ENCODE measurements at regions not wholly inside any gene's neighbourhood (a gene's known extent, or its start where the extent isn't known, plus 50 kb on each side); places are given as distances from the start of the nearest gene placed in this dataset.

DNA sequence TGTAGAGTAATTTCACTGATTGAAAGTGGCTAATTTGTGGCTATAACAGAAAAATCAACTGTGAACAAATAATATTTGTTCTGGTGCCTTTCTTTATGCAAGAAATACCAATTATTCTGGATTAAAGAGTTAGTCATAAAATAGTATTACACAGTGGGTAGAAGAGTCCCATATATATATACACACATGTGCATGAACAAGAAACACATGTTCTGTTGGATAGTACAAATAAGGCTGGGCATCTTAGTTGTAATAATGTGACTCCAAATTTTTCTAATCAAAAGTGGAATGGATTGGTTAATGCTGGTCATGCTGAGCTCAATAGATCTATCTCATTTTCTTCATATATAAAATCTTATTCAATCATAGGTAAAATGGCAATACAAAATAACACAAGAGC, 179.4 kb downstream of the OGFRL1 start:
- Histone ChIP-seq H3K9me3 (no peaks in the 10 kb centered on the region), H3K36me3 (no peaks in the 10 kb centered on the region), H3K4me1 (peaks cover 5 to 12% of the 10 kb centered on the region in 2 donors), H3K27me3 (no peaks in the 10 kb centered on the region), H3K4me3 (replicated peaks in 1 of 3) (no peak overlapping the region), H3K27ac (peak overlapping the region in 2 of 3 donors; percentile 37 to 73)
- DNase-seq, result no peak
- intact Hi-C loops (cut with DNase I), result no loop called here
- TF ChIP-seq POLR2A (IDR thresholded peaks at IDR 0.05), result no peak
- TF ChIP-seq, protein P1, sequence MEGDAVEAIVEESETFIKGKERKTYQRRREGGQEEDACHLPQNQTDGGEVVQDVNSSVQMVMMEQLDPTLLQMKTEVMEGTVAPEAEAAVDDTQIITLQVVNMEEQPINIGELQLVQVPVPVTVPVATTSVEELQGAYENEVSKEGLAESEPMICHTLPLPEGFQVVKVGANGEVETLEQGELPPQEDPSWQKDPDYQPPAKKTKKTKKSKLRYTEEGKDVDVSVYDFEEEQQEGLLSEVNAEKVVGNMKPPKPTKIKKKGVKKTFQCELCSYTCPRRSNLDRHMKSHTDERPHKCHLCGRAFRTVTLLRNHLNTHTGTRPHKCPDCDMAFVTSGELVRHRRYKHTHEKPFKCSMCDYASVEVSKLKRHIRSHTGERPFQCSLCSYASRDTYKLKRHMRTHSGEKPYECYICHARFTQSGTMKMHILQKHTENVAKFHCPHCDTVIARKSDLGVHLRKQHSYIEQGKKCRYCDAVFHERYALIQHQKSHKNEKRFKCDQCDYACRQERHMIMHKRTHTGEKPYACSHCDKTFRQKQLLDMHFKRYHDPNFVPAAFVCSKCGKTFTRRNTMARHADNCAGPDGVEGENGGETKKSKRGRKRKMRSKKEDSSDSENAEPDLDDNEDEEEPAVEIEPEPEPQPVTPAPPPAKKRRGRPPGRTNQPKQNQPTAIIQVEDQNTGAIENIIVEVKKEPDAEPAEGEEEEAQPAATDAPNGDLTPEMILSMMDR (IDR thresholded peaks at IDR 0.05), result no peak

DNA sequence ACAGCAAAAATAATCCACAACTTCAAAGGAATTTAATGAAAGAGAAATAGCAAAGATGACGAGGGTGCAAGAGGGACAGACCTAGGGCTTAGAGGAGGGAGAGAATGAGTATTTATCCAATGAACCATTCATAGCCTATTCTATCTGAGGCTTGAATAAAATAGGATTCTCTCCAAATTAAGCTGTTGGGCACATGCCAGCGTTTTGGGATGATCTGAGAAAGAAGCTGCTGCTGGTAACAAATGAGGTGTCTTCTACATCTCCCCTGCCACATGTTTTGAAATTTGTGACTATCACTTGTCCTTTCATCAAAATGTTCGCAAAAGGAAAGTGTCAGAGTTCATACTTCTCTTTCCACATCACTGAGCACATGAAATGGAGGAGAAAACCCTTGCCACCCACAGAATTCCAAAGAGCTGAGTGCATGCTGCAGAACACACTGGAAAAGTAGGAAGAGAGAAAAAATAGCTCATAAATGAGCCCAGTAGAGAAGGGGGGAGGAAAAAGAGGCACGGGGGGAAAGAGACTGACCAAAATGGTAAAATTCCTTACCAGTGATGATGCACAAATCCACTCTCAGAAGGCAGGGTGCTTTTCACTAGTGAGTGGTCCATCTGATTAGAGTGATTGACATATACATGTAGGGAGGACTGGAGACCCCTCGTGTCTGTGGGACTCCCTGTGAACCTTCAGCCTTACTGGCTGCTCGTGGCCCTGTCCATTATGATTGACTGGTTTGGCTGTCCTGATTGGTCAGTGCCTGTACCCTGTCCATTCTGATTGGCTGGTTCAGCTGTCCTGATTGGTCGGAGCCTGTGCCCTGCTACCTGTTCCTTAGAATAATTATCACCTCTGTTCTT, 180.5 kb downstream of the OGFRL1 start:
- DNase-seq, result peak; percentile 38 to 42
- H3K27ac ChIP-seq, result peak overlapping the region; percentile 33 to 73 (median 37)
- WGBS, 2 donors, result 46 to 58% methylated on average over 7 of the region's 7 CpGs
- no peaks in the 10 kb centered on the region for H3K36me3 ChIP-seq
- intact Hi-C loops (cut with DNase I), result no loop called here
- H3K27me3 ChIP-seq, result no peaks in the 10 kb centered on the region
- TF ChIP-seq POLR2A (IDR thresholded peaks at IDR 0.05), result no peak
- TF ChIP-seq, protein P1 (IDR thresholded peaks at IDR 0.05), result no peak
- H3K4me1 ChIP-seq, result peaks cover 10 to 12% of the 10 kb centered on the region in 2 donors
- H3K9me3 ChIP-seq, result no peaks in the 10 kb centered on the region
- no peak overlapping the region for H3K4me3 ChIP-seq (replicated peaks in 1 of 3)

DNA sequence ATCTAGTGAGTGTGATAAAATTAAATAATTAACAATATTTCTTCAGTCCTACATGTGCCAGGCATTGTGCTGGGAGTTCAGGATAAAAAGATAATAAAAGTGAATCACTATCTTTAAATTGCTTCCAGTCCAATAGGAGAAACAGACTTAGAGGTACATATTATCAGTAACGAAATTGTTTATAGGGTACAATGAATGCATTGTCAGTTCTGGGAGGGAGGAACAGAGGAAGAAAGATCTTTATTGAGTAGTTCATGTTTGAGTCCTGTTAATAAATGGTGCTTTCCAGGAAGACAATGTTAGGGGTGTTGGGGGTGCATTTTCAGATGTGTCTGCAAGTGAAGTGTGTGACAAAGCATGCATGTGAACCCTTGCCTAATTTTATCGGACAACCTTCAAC, 183.1 kb downstream of the OGFRL1 start:
- peaks cover 11 to 12% of the 10 kb centered on the region in 2 donors for H3K4me1 ChIP-seq
- DNase-seq, result no peak
- H3K27ac ChIP-seq, result no peak overlapping the region
- WGBS, 2 donors, result 97% methylated on average over 2 of the region's 2 CpGs
- TF ChIP-seq, protein P1 (IDR thresholded peaks at IDR 0.05), result no peak
- intact Hi-C loops (cut with DNase I), result no loop called here
- H3K27me3 ChIP-seq, result no peaks in the 10 kb centered on the region
- no peaks in the 10 kb centered on the region for H3K36me3 ChIP-seq
- no peaks in the 10 kb centered on the region for H3K9me3 ChIP-seq
- no peak overlapping the region for H3K4me3 ChIP-seq (replicated peaks in 1 of 3)

DNA sequence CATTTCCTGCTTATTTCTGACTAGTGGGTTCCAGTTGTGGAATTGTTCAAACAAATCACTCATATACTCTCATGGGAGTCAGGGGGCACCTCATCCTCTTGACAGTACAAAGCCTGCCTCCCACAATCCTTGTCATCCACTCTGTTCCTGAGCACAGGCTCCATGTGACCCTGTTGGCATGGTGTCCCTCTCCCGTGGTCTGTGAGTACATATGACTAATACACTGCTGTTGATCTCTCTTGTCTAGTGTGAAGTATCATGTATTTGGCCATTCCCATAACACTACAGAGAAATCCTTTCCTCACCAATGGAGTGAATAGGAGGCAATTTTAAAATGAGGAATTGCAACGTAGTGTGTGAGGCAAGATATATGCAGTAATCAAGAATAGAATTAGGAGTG, 185.3 kb downstream of the OGFRL1 start:
- TF ChIP-seq, protein P1 (IDR thresholded peaks at IDR 0.05), result no peak
- TF ChIP-seq POLR2A (IDR thresholded peaks at IDR 0.05), result no peak
- H3K4me1 ChIP-seq, result peaks cover 8 to 18% of the 10 kb centered on the region in 2 donors
- WGBS, 2 donors, result 41 to 63% methylated on average over 2 of the region's 2 CpGs
- H3K9me3 ChIP-seq, result no peaks in the 10 kb centered on the region
- no peak overlapping the region for H3K4me3 ChIP-seq (replicated peaks in 1 of 3)
- H3K36me3 ChIP-seq, result no peaks in the 10 kb centered on the region
- peak; percentile 49 to 65 for DNase-seq
- H3K27me3 ChIP-seq, result no peaks in the 10 kb centered on the region
- H3K27ac ChIP-seq, result peak overlapping the region in 1 of 3 donors; percentile 14
- intact Hi-C loops (cut with DNase I), result no loop called here

DNA sequence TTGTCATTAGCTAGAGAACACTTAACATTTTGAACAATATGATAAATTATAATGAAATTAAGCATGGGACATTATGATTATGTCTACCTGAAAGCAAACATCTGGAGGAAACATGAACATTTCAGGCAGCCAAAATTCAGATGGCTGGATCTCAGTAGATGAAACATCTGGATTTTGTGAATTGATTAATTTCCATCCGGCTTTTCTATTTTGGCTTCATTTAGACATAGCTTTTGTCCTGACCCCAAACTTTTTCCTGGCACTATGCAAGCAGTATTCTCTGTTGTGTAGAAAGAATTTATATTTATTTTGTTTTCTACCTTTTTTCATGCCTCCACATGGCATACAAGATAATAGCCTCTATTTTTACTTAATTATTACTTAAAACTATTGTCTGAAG, 186.3 kb downstream of the OGFRL1 start:
- DNase-seq, result no peak
- WGBS, 2 donors, result 77 to 81% methylated on average over 1 of the region's 1 CpG
- H3K27me3 ChIP-seq, result no peaks in the 10 kb centered on the region
- no peak overlapping the region for H3K27ac ChIP-seq
- H3K9me3 ChIP-seq, result no peaks in the 10 kb centered on the region
- peaks cover 12 to 28% of the 10 kb centered on the region in 2 donors for H3K4me1 ChIP-seq
- TF ChIP-seq POLR2A (IDR thresholded peaks at IDR 0.05), result no peak
- TF ChIP-seq, protein P1 (IDR thresholded peaks at IDR 0.05), result no peak
- intact Hi-C loops (cut with DNase I), result no loop called here
- no peak overlapping the region for H3K4me3 ChIP-seq (replicated peaks in 1 of 3)
- H3K36me3 ChIP-seq, result no peaks in the 10 kb centered on the region

All from thyroid gland (tissue), 4 donors.